Sigmoid colon (tissue), 6 donors: ENCODE measurements at regions not wholly inside any gene's neighbourhood (a gene's known extent, or its start where the extent isn't known, plus 50 kb on each side); places are given as distances from the start of the nearest gene placed in this dataset.

Source experiments
- DNase-seq: peaks from one replicate; pipeline ENCODE4 v3.0.0-alpha.2; 2019
- H3K27ac ChIP-seq, 4 donors: fragments of 200-600 bp; sonication (generic); one replicate each; pipeline ENCODE4 v1.5.1; 2016 to 2019; ENCODE audit warnings: mild to moderate bottlenecking in 1 of 4
- H3K27me3 ChIP-seq, 3 donors: fragments of 200-600 bp; sonication (generic); one replicate each; pipeline ENCODE4 v1.5.1; 2019; ENCODE audit warnings: mild to moderate bottlenecking in 1 of 3
- H3K36me3 ChIP-seq, 4 donors: fragments of 200-600 bp; sonication (generic); one replicate each; pipeline ENCODE4 v1.5.1; 2016 to 2019
- H3K4me1 ChIP-seq, 4 donors: fragments of 200-600 bp; sonication (generic); one replicate each; pipeline ENCODE4 v1.5.1; 2017 to 2019
- H3K4me3 ChIP-seq, 4 donors: fragments of 200-600 bp; sonication (generic); one replicate each; pipeline ENCODE4 v1.5.1; 2017 to 2019; ENCODE audit warnings: mild to moderate bottlenecking in 2 of 4, moderate library complexity in 1 of 4
- H3K9me3 ChIP-seq, 4 donors: fragments of 200-600 bp in 3 of 4; sonication (generic) in 3 of 4; one replicate each; pipeline versions ENCODE4 v1.5.1 to v1.6.1; 2013 to 2019
- EP300 ChIP-seq, 4 donors: sonication (generic); formaldehyde crosslinking; IDR thresholded peaks; one replicate each; pipeline ENCODE4 v1.6.1; 2017; ENCODE audit warnings: antibody characterized with exemption in 4 of 4
- POLR2A ChIP-seq, 2 donors: fragments of 450-650 bp; IDR thresholded peaks; one replicate each; pipeline ENCODE4 v1.6.1; 2016; ENCODE audit warnings: antibody characterized with exemption in 2 of 2, mild to moderate bottlenecking in 2 of 2, moderate library complexity in 2 of 2
- POLR2AphosphoS5 ChIP-seq, 4 donors: sonication (generic); formaldehyde crosslinking; IDR thresholded peaks; one replicate each; pipeline ENCODE4 v1.6.1; 2017; ENCODE audit warnings: antibody characterized with exemption in 4 of 4
- WGBS, 2 donors: extraction: QIAGEN DNeasy Blood & Tissue Kit; methylation state at CpG; one replicate each; pipeline ENCODE4 v1.1.7; 2013; 5-methylcytosine and 5-hydroxymethylcytosine counted together
- intact Hi-C: fragments of 100-400 bp; cut with DNase I; formaldehyde crosslinking; loops from one replicate; pipeline ENCODE4 v1.15.1; 2023
- TF ChIP-seq, protein P1 (sequence below), 4 experiments: fragments of 450-650 bp in 3 of 4; fragments of 200-600 bp in 1 of 4; IDR thresholded peaks; one replicate each; pipeline ENCODE4 v1.5.1; 2016 to 2019; ENCODE audit warnings: antibody characterized with exemption in 4 of 4, mild to moderate bottlenecking in 3 of 4, moderate library complexity in 2 of 4
- donor health status: healthy with polysubstance abuse.
- donor health status: healthy.

DNA sequence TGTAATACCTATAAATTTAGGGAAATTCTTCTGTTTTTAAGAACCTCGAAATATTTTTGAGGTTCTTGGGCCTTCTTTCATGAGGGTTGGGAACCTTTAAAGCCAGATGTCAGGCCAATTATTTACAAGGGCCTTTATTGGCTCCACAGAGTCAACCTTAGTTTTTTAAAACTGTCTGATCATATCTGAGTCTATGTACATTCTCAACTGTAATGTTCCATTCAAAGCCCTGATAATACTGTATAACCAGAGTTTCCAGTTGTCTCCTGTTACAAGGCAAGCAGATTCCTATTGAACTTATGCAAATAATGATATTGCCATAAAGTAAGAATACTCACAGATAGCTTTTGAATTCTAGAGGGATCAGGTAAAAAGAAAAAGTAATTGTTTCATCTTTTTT is 545.5 kb downstream of the EPM2A start:
- WGBS, 2 donors = 51 to 53% methylated on average over 1 of the region's 1 CpG
- Histone ChIP-seq H3K4me1 (peaks cover 0 to 7% (median 3%) of the 10 kb centered on the region in 4 donors), H3K36me3 (no peaks in the 10 kb centered on the region), H3K9me3 (no peaks in the 10 kb centered on the region), H3K27me3 (no peaks in the 10 kb centered on the region), H3K4me3 (no peak overlapping the region), H3K27ac (no peak overlapping the region)
- DNase-seq = no peak
- intact Hi-C loops = no loop called here
- TF ChIP-seq, protein P1, sequence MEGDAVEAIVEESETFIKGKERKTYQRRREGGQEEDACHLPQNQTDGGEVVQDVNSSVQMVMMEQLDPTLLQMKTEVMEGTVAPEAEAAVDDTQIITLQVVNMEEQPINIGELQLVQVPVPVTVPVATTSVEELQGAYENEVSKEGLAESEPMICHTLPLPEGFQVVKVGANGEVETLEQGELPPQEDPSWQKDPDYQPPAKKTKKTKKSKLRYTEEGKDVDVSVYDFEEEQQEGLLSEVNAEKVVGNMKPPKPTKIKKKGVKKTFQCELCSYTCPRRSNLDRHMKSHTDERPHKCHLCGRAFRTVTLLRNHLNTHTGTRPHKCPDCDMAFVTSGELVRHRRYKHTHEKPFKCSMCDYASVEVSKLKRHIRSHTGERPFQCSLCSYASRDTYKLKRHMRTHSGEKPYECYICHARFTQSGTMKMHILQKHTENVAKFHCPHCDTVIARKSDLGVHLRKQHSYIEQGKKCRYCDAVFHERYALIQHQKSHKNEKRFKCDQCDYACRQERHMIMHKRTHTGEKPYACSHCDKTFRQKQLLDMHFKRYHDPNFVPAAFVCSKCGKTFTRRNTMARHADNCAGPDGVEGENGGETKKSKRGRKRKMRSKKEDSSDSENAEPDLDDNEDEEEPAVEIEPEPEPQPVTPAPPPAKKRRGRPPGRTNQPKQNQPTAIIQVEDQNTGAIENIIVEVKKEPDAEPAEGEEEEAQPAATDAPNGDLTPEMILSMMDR (IDR thresholded peaks at IDR 0.05) = no peak
- no peak for TF ChIP-seq POLR2A (IDR thresholded peaks at IDR 0.05)
- TF ChIP-seq POLR2AphosphoS5 (IDR thresholded peaks at IDR 0.05) = no peak
- TF ChIP-seq EP300 (IDR thresholded peaks at IDR 0.05) = no peak

DNA sequence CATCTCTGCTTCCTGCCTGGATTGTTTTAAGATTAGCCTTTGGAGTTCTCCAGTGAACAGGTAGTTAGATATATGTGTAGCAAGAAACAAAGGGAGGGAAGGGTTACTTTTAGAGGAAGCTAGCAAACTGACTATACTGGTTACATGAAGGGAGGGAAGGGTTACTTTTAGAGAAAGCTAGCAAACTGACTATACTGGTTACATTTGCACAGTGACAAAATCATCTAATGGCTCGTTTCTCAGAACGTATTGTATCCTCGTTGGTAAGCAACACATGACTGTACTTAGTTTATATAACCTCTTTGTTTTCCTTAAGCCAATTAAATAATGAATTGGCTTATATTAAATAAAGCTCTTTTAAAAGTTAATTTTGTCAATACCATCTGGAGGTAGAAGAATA is 540.9 kb downstream of the EPM2A start:
- Histone ChIP-seq H3K36me3 (no peaks in the 10 kb centered on the region), H3K9me3 (no peaks in the 10 kb centered on the region), H3K27me3 (no peaks in the 10 kb centered on the region), H3K27ac (no peak overlapping the region), H3K4me1 (peaks cover 0 to 7% (median 3%) of the 10 kb centered on the region in 4 donors), H3K4me3 (no peak overlapping the region)
- intact Hi-C loops = no loop called here
- WGBS, 2 donors = 89% methylated on average over 3 of the region's 3 CpGs
- no peak for TF ChIP-seq EP300 (IDR thresholded peaks at IDR 0.05)
- TF ChIP-seq POLR2AphosphoS5 (IDR thresholded peaks at IDR 0.05) = no peak
- TF ChIP-seq, protein P1 (IDR thresholded peaks at IDR 0.05) = no peak
- TF ChIP-seq POLR2A (IDR thresholded peaks at IDR 0.05) = no peak
- DNase-seq = no peak

DNA sequence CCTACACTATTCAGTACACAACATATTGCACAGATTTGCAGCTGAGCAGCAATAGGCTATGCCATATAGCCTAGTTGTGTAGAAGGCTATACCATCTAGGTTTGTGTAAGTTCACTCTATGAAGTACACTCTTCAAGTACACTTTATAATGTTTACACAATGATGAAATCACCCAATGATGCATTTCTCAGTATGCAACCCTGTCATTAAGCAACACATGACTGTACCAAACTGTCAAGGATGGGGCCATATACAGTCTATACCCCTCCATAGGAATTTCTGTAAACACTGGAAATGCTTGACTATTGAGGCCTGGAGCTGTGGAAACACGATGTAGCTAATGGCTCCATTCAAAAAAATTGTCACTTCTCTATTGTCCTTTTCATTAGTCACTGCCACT is 535.4 kb downstream of the EPM2A start:
- no peaks in the 10 kb centered on the region for H3K4me1 ChIP-seq
- 15 to 34% methylated on average over 1 of the region's 1 CpG for WGBS, 2 donors
- H3K4me3 ChIP-seq = no peak overlapping the region
- intact Hi-C loops = no loop called here
- H3K9me3 ChIP-seq = no peaks in the 10 kb centered on the region
- no peak for DNase-seq
- no peaks in the 10 kb centered on the region for H3K27me3 ChIP-seq
- TF ChIP-seq EP300 (IDR thresholded peaks at IDR 0.05) (no peak), POLR2AphosphoS5 (IDR thresholded peaks at IDR 0.05) (no peak), POLR2A (IDR thresholded peaks at IDR 0.05) (no peak)
- TF ChIP-seq, protein P1 (IDR thresholded peaks at IDR 0.05) = no peak
- no peak overlapping the region for H3K27ac ChIP-seq
- H3K36me3 ChIP-seq = no peaks in the 10 kb centered on the region

DNA sequence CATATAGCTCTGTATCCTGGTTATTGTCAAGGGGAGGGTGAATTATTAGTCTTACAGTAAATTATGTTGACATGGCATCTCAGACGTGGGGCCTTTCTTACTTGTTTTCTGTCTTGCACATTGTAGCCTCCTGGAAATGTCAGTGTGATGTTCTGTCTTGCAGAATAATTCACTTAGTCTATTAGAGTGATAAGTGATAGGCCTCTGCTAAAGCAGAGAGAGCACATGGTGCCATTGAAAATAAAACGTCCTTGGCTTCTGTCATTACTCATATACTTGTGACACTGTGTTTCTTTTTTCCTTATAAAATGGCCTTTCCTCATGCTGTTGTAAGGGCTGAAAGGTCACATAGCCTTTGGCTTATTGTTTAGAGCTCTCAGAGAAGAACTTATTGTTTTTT is 531.0 kb downstream of the EPM2A start:
- DNase-seq = no peak
- intact Hi-C loops = no loop called here
- H3K27me3 ChIP-seq = no peaks in the 10 kb centered on the region
- 66 to 72% methylated on average over 2 of the region's 2 CpGs for WGBS, 2 donors
- H3K27ac ChIP-seq = no peak overlapping the region
- no peaks in the 10 kb centered on the region for H3K4me1 ChIP-seq
- H3K4me3 ChIP-seq = no peak overlapping the region
- no peaks in the 10 kb centered on the region for H3K9me3 ChIP-seq
- TF ChIP-seq POLR2A (IDR thresholded peaks at IDR 0.05) (no peak), EP300 (IDR thresholded peaks at IDR 0.05) (no peak), POLR2AphosphoS5 (IDR thresholded peaks at IDR 0.05) (no peak)
- TF ChIP-seq, protein P1 (IDR thresholded peaks at IDR 0.05) = no peak
- no peaks in the 10 kb centered on the region for H3K36me3 ChIP-seq

DNA sequence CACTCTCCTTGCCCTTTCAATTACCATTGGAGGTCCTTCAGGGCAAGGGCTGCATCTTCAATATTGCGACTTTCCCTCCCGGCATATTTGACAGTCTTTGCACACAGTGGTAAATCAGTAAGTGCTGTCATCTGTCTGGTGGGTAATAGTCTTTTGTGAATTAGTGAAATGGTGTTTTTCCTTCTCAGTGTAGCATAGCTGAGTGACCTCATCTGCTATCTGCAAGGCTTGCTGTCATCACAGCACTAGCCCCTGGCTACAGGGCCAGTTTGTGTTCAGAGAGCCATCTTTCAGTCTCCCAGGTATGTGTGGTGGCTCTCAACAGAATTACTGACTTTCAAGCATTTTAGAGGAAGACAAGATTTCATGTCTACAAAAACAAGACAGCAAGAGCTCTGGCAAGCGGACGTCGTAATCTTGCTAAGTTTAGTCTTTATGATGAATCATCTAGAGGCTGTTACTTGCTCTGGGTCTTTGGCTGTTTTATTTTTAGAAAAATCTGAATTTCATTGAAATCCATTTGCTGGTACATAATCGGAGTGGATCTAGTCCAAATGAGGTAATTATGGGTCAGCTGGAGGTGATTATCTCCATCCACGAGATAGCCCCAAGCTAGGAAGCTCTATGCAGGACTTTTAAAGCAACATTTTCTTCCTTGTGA is 528.9 kb downstream of the EPM2A start:
- H3K9me3 ChIP-seq = no peaks in the 10 kb centered on the region
- H3K27ac ChIP-seq = no peak overlapping the region
- no peaks in the 10 kb centered on the region for H3K4me1 ChIP-seq
- TF ChIP-seq, protein P1 (IDR thresholded peaks at IDR 0.05) = no peak
- TF ChIP-seq POLR2AphosphoS5 (IDR thresholded peaks at IDR 0.05) = no peak
- TF ChIP-seq EP300 (IDR thresholded peaks at IDR 0.05) = no peak
- no peak for TF ChIP-seq POLR2A (IDR thresholded peaks at IDR 0.05)
- intact Hi-C loops = loop anchor here (5.0 kb wide), 1 partner anchor 54 kb away; no protein-coding TSS in a partner anchor
- H3K27me3 ChIP-seq = no peaks in the 10 kb centered on the region
- 82% methylated on average over 7 of the region's 7 CpGs for WGBS, 2 donors
- no peak overlapping the region for H3K4me3 ChIP-seq
- DNase-seq = no peak
- H3K36me3 ChIP-seq = no peaks in the 10 kb centered on the region
